ENCODE measurements at regions not wholly inside any gene's neighbourhood (a gene's known extent, or its start where the extent isn't known, plus 50 kb on each side); places are given as distances from the start of the nearest gene placed in this dataset.

DNA sequence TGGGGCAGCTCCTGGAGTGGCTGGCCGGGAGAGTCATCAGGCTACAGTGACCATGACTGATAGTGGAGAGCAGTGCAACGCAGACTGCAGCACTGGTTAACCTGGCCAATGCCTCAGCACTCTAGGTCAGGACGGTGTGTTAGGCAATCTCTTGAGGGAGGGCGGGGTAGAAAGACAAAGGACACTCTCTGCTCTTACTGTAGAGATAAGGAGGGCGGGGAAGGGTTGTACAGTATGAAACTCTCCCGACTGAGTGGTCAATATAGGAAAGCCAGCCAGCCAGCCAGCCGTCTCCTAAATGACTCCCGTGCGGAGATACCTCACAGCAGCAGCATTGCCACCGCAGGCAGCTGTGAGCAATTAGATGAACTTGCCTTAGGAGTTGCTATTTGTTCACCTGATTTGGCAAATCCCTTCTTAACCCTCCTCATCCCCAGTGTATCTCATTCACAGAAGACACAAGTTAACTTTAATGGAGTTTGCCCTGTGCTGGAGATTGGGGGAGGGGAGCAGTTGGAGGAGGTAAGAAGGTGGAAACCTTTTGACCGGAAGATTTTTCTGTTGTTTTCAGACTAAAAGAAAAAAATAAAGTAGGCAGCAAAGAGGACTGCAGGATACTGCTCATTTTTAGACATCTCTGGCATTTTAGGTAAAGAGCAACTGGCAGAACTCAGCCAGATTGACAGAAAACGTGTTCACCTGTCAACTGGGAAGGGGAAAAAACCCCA is 330.5 kb downstream of the HNRNPD start:
- H3K4me1 Mint-ChIP-seq, result peaks cover 13% of the 10 kb centered on the region
- no peaks in the 10 kb centered on the region for H3K36me3 ChIP-seq
- no peak overlapping the region for H3K27ac Mint-ChIP-seq
- H3K9me3 ChIP-seq (ENCODE audit: low read depth), result no peaks in the 10 kb centered on the region
- H3K4me2 ChIP-seq, result peak overlapping the region; percentile 99
- H3F3A ChIP-seq (ENCODE audit: low read depth), result peaks cover 10% of the 10 kb centered on the region
- peaks cover 12% of the 10 kb centered on the region for H4K20me1 ChIP-seq (ENCODE audit: low read depth)
- peak overlapping the region; percentile 88 for H3K4me3 Mint-ChIP-seq
- no peak overlapping the region for H3K9ac ChIP-seq
- no peaks in the 10 kb centered on the region for H3K36me3 Mint-ChIP-seq
- H3K79me2 ChIP-seq (ENCODE audit: low read depth), result no peaks in the 10 kb centered on the region
- H3K27me3 Mint-ChIP-seq (ENCODE audit: insufficient read depth, low read depth), result peaks cover 28% of the 10 kb centered on the region
- H2AFZ ChIP-seq (replicated peaks), result no peak overlapping the region
- H3K27ac ChIP-seq, result no peak overlapping the region
- TF ChIP-seq EZH2phosphoT487 (IDR thresholded peaks at IDR 0.05) (no peak), EZH2 (IDR thresholded peaks at IDR 0.05) (peak; percentile 20)
- TF ChIP-seq, protein P1, sequence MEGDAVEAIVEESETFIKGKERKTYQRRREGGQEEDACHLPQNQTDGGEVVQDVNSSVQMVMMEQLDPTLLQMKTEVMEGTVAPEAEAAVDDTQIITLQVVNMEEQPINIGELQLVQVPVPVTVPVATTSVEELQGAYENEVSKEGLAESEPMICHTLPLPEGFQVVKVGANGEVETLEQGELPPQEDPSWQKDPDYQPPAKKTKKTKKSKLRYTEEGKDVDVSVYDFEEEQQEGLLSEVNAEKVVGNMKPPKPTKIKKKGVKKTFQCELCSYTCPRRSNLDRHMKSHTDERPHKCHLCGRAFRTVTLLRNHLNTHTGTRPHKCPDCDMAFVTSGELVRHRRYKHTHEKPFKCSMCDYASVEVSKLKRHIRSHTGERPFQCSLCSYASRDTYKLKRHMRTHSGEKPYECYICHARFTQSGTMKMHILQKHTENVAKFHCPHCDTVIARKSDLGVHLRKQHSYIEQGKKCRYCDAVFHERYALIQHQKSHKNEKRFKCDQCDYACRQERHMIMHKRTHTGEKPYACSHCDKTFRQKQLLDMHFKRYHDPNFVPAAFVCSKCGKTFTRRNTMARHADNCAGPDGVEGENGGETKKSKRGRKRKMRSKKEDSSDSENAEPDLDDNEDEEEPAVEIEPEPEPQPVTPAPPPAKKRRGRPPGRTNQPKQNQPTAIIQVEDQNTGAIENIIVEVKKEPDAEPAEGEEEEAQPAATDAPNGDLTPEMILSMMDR (IDR thresholded peaks at IDR 0.05), result no peak
- H3K4me3 ChIP-seq, result peak overlapping the region; percentile 51
- H3K9me3 Mint-ChIP-seq, result no peaks in the 10 kb centered on the region
- peaks cover 12% of the 10 kb centered on the region for H3K4me1 ChIP-seq
- peak; percentile 23 for DNase-seq (ENCODE audit: low spot score)
- H3K27me3 ChIP-seq, result peaks cover 66% of the 10 kb centered on the region

DNA sequence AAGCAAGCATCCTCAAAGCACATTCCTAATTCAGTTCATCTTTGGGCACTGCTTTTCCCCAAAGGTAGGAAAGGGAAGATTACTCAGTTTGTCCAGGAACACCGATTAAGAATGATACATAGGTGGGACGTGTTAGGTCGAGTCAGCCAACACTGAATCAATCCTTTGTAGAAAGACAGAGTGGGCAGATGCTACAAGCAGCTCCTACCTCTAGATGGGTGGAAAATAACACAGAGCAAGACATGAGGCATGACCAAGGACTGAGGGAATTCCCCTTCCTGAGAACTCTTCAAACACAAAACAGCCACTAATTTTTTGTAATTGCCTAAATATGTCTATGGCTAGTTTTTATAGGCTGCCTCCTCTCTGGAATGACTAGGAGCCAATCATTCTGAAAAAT is 331.7 kb downstream of the HNRNPD start:
- TF ChIP-seq, protein P1 (IDR thresholded peaks at IDR 0.05), result no peak
- no peak for TF ChIP-seq EZH2phosphoT487 (IDR thresholded peaks at IDR 0.05)
- no peak overlapping the region for H3K4me3 Mint-ChIP-seq
- H3K4me3 ChIP-seq, result no peak overlapping the region

DNA sequence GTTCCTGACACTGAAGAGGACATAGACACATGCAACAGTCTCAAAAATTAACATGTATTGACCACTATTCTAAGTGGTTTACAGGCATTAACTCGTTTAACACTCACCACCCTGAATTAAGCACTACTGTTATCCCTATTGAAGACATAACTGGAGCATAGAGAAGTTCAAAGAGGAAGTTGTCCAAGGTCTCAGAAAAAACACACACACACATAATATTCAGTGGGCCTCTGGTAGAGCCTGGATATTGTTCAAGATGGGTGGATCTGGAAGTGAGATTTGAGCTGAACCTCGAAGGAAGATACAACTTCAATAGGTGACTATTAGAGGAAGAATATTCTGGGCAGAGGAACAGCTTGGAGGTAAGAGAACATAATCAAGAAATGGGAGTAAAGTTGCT is 334.9 kb downstream of the HNRNPD start:
- Histone ChIP-seq H3K27me3 (peaks cover 39% of the 10 kb centered on the region), H3K36me3 (no peaks in the 10 kb centered on the region), H3K27ac (no peak overlapping the region), H2AFZ (replicated peaks) (no peak overlapping the region), H3K4me1 (peaks cover 12% of the 10 kb centered on the region), H3K9me3 (ENCODE audit: low read depth) (no peaks in the 10 kb centered on the region), H3K4me2 (no peak overlapping the region), H4K20me1 (ENCODE audit: low read depth) (peaks cover 12% of the 10 kb centered on the region), H3K9ac (no peak overlapping the region), H3K79me2 (ENCODE audit: low read depth) (no peaks in the 10 kb centered on the region), H3F3A (ENCODE audit: low read depth) (peaks cover 10% of the 10 kb centered on the region), H3K4me3 (no peak overlapping the region)
- TF ChIP-seq EZH2 (IDR thresholded peaks at IDR 0.05) (no peak), EZH2phosphoT487 (IDR thresholded peaks at IDR 0.05) (no peak)
- TF ChIP-seq, protein P1 (IDR thresholded peaks at IDR 0.05), result no peak
- Mint-ChIP-seq H3K4me3 (no peak overlapping the region), H3K36me3 (no peaks in the 10 kb centered on the region), H3K27ac (no peak overlapping the region), H3K9me3 (no peaks in the 10 kb centered on the region), H3K4me1 (peaks cover 11% of the 10 kb centered on the region), H3K27me3 (ENCODE audit: insufficient read depth, low read depth) (peaks cover 18% of the 10 kb centered on the region)
- DNase-seq (ENCODE audit: low spot score), result no peak

More for the DNA sequence above, 331.7 kb downstream of the HNRNPD start:
- Histone ChIP-seq H3K9ac (no peak overlapping the region), H3K4me2 (no peak overlapping the region), H3K36me3 (no peaks in the 10 kb centered on the region), H2AFZ (replicated peaks) (no peak overlapping the region), H3K4me1 (peaks cover 12% of the 10 kb centered on the region), H3K9me3 (ENCODE audit: low read depth) (no peaks in the 10 kb centered on the region), H3F3A (ENCODE audit: low read depth) (peaks cover 10% of the 10 kb centered on the region), H3K27me3 (peaks cover 64% of the 10 kb centered on the region), H4K20me1 (ENCODE audit: low read depth) (peaks cover 12% of the 10 kb centered on the region), H3K79me2 (ENCODE audit: low read depth) (no peaks in the 10 kb centered on the region), H3K27ac (no peak overlapping the region)
- no peak for DNase-seq (ENCODE audit: low spot score)
- H3K9me3 Mint-ChIP-seq, result no peaks in the 10 kb centered on the region
- H3K27ac Mint-ChIP-seq, result no peak overlapping the region
- H3K27me3 Mint-ChIP-seq (ENCODE audit: insufficient read depth, low read depth), result peaks cover 28% of the 10 kb centered on the region
- H3K4me1 Mint-ChIP-seq, result peaks cover 13% of the 10 kb centered on the region
- no peaks in the 10 kb centered on the region for H3K36me3 Mint-ChIP-seq

Data from neural progenitor cell (in vitro differentiated cells).